Keratinocyte (primary cell): ENCODE measurements at regions not wholly inside any gene's neighbourhood (a gene's known extent, or its start where the extent isn't known, plus 50 kb on each side); places are given as distances from the start of the nearest gene placed in this dataset.

ENCODE experiments used
- DNase-seq: peaks from one replicate; pipeline ENCODE4 v3.0.0-alpha.2; 2011; ENCODE audit warnings: low read depth, missing footprints, low spot score
- FAIRE-seq: peaks from 2 replicates; lab custom pipeline; 2011; peaks lifted over from hg19 to GRCh38; lab: Jason Lieb, UNC
- H2AFZ ChIP-seq: 2 replicates; pipeline ENCODE4 v1.6.0; 2012; ENCODE audit warnings: low read length, control low read depth, inconsistent platforms; ENCODE audit not compliant: control insufficient read depth
- H3K27ac ChIP-seq: 2 replicates; pipeline ENCODE4 v1.5.1; 2011; ENCODE audit warnings: low read length; ENCODE audit not compliant: control insufficient read depth, insufficient read depth
- H3K27me3 ChIP-seq: 3 replicates; pipeline ENCODE4 v1.6.0; 2011; ENCODE audit warnings: low read length; ENCODE audit not compliant: control insufficient read depth, insufficient read depth; ENCODE audit errors: extremely low read depth
- H3K36me3 ChIP-seq, 2 experiments: 2 replicates in 1 of 2; 3 replicates in 1 of 2; pipeline ENCODE4 v1.5.1; 2011; ENCODE audit warnings: low read length in 2 of 2, mild to moderate bottlenecking in 1 of 2; ENCODE audit not compliant: control insufficient read depth in 2 of 2, insufficient read depth in 2 of 2; ENCODE audit errors: extremely low read depth in 1 of 2
- H3K4me1 ChIP-seq: 3 replicates; pipeline ENCODE4 v1.5.1; 2011; ENCODE audit warnings: low read length; ENCODE audit not compliant: control insufficient read depth, insufficient read depth; ENCODE audit errors: extremely low read depth
- H3K4me2 ChIP-seq: 3 replicates; pipeline ENCODE4 v1.6.0; 2011; ENCODE audit warnings: low read depth, low read length; ENCODE audit not compliant: control insufficient read depth, insufficient read depth; ENCODE audit errors: extremely low read depth
- H3K4me3 ChIP-seq, 3 experiments: fragments of 200-600 bp in 1 of 3; sonication (generic) in 1 of 3; 2 replicates in 2 of 3; 3 replicates in 1 of 3; pipeline ENCODE4 v1.5.1; 2011 to 2016; ENCODE audit warnings: low read length in 3 of 3, mild to moderate bottlenecking in 3 of 3, control low read depth in 2 of 3, inconsistent platforms in 1 of 3, low read depth in 1 of 3, mixed read lengths in 1 of 3, mixed run types in 1 of 3, moderate library complexity in 1 of 3; ENCODE audit not compliant: control insufficient read depth in 2 of 3, insufficient read depth in 2 of 3; ENCODE audit errors: extremely low read depth in 1 of 3
- H3K79me2 ChIP-seq: 2 replicates; pipeline ENCODE4 v1.6.0; 2012; ENCODE audit warnings: low read length; ENCODE audit not compliant: control insufficient read depth, insufficient read depth
- H3K9ac ChIP-seq: 3 replicates; pipeline ENCODE4 v1.6.0; 2011; ENCODE audit warnings: low read length; ENCODE audit not compliant: control insufficient read depth, insufficient read depth; ENCODE audit errors: extremely low read depth
- H3K9me1 ChIP-seq: 3 replicates; pipeline ENCODE4 v1.6.0; 2011; ENCODE audit warnings: low read length; ENCODE audit not compliant: control insufficient read depth, insufficient read depth; ENCODE audit errors: extremely low read depth
- H3K9me3 ChIP-seq: 2 replicates; pipeline ENCODE4 v1.5.1; 2012; ENCODE audit warnings: low read depth, low read length; ENCODE audit not compliant: control insufficient read depth
- H4K20me1 ChIP-seq: 3 replicates; pipeline ENCODE4 v1.6.0; 2011; ENCODE audit warnings: low read length; ENCODE audit not compliant: control insufficient read depth, insufficient read depth; ENCODE audit errors: extremely low read depth
- EZH2 ChIP-seq: IDR thresholded peaks from one replicate; pipeline ENCODE4 v1.6.1; 2012; ENCODE audit warnings: inconsistent platforms, mild to moderate bottlenecking, low read length, moderate library complexity
- dilution Hi-C: fragments of 300-500 bp; cut with MboI; formaldehyde crosslinking; loops from one replicate; pipeline ENCODE4 v1.7.0; 2020; ENCODE audit warnings: low sequenced_read_pairs; ENCODE audit not compliant: extremely low pct_ligation_motif_present
- TF ChIP-seq, protein P1 (sequence below), 3 experiments: IDR thresholded peaks in 1 of 3; conservative IDR thresholded peaks in 1 of 3; optimal IDR thresholded peaks in 1 of 3; 2 replicates in 2 of 3; 3 replicates in 1 of 3; pipeline versions ENCODE3 to v1.5.1; 2011; ENCODE audit warnings: low read length in 3 of 3, mild to moderate bottlenecking in 3 of 3, moderate library complexity in 2 of 3, control low read depth in 1 of 3, inconsistent platforms in 1 of 3; ENCODE audit not compliant: insufficient read depth in 2 of 3; ENCODE audit errors: extremely low read depth in 1 of 3

DNA sequence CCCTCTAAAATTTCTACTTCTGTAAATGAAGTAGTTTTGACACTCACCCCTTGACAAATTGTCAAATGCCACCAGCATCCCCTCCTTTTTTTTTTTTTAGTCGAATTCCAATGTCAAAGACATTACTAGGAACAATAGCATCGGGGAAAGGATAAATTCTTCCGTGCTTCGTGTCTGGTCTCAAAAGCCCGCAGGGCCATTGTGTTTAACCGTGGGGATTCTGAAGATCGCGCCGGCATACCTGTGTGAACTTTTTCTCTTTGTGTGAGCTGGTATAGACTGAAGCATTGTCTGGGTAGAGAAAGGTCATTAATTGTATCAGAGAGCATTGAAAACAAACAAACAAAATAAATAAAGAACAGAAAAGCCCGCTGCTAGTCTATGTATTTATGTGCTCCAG is 313.9 kb downstream of the ASMT start:
- Histone ChIP-seq H3K9me1 (no peaks in the 10 kb centered on the region), H3K4me3 (no peak overlapping the region), H2AFZ (no peak overlapping the region), H4K20me1 (no peaks in the 10 kb centered on the region), H3K9me3 (no peaks in the 10 kb centered on the region), H3K79me2 (no peaks in the 10 kb centered on the region), H3K4me2 (no peak overlapping the region), H3K27ac (no peak overlapping the region), H3K4me1 (no peaks in the 10 kb centered on the region), H3K36me3 (no peaks in the 10 kb centered on the region), H3K27me3 (no peaks in the 10 kb centered on the region), H3K9ac (no peak overlapping the region)
- no peak for FAIRE-seq
- no peak for DNase-seq
- dilution Hi-C loops, result no loop called here
- TF ChIP-seq, protein P1, sequence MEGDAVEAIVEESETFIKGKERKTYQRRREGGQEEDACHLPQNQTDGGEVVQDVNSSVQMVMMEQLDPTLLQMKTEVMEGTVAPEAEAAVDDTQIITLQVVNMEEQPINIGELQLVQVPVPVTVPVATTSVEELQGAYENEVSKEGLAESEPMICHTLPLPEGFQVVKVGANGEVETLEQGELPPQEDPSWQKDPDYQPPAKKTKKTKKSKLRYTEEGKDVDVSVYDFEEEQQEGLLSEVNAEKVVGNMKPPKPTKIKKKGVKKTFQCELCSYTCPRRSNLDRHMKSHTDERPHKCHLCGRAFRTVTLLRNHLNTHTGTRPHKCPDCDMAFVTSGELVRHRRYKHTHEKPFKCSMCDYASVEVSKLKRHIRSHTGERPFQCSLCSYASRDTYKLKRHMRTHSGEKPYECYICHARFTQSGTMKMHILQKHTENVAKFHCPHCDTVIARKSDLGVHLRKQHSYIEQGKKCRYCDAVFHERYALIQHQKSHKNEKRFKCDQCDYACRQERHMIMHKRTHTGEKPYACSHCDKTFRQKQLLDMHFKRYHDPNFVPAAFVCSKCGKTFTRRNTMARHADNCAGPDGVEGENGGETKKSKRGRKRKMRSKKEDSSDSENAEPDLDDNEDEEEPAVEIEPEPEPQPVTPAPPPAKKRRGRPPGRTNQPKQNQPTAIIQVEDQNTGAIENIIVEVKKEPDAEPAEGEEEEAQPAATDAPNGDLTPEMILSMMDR (optimal IDR thresholded peaks at IDR 0.05 in 1 of 3, IDR thresholded peaks at IDR 0.05 in 1 of 3, conservative IDR thresholded peaks at IDR 0.05 in 1 of 3; ENCODE audit: extremely low read depth in 1 of 3, insufficient read depth in 2 of 3, low read length in 3 of 3), result no peak
- no peak for TF ChIP-seq EZH2

DNA sequence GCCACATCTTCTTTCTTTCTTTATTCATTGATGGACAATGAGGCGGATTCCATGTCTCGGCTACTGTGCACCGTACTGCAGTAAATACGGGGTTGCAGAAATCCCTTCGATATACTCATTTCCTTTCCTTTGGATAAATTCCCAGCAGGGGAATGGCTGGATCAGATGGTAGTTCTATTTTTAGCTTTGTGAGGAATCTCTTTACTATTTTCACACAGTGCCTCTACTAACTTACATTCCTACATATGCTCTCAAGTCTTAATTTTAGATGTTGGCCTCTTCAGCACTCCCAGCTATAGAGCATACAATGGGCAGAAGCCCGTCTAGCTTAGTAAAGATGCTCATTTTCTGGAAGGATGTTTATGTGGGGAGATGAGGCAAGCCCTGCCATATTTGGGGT is 317.4 kb downstream of the ASMT start:
- H3K4me3 ChIP-seq, result no peak overlapping the region
- dilution Hi-C loops, result no loop called here

More for the DNA sequence above, 317.4 kb downstream of the ASMT start:
- Histone ChIP-seq H3K9ac (no peak overlapping the region), H3K27me3 (no peaks in the 10 kb centered on the region), H3K4me2 (no peak overlapping the region), H3K4me1 (no peaks in the 10 kb centered on the region), H3K9me1 (no peaks in the 10 kb centered on the region), H3K36me3 (no peaks in the 10 kb centered on the region), H4K20me1 (no peaks in the 10 kb centered on the region), H3K27ac (no peak overlapping the region), H3K79me2 (no peaks in the 10 kb centered on the region), H3K9me3 (no peaks in the 10 kb centered on the region), H2AFZ (no peak overlapping the region)
- no peak for DNase-seq
- TF ChIP-seq, protein P1 (optimal IDR thresholded peaks at IDR 0.05 in 1 of 3, IDR thresholded peaks at IDR 0.05 in 1 of 3, conservative IDR thresholded peaks at IDR 0.05 in 1 of 3; ENCODE audit: extremely low read depth in 1 of 3, insufficient read depth in 2 of 3, low read length in 3 of 3), result no peak
- no peak for TF ChIP-seq EZH2
- no peak for FAIRE-seq
